K562 (cell line): ENCODE measurements at regions not wholly inside any gene's neighbourhood (a gene's known extent, or its start where the extent isn't known, plus 50 kb on each side); places are given as distances from the start of the nearest gene placed in this dataset.

Experiments
- ARID4B ChIP-seq: sonication (generic); formaldehyde crosslinking; IDR thresholded peaks from 2 replicates; pipeline ENCODE4 v1.8.0; 2022; ENCODE audit warnings: mild to moderate bottlenecking, missing genetic modification reagents
- ATF3 ChIP-seq, 2 experiments: fragments of 450-650 bp in 1 of 2; sonication (generic) in 1 of 2; formaldehyde crosslinking in 1 of 2; IDR thresholded peaks in 1 of 2; conservative IDR thresholded peaks in 1 of 2; 2 replicates each; pipeline versions ENCODE4 v1.6.1 to v1.8.1; 2016 to 2023; ENCODE audit warnings: mild to moderate bottlenecking in 2 of 2, moderate library complexity in 2 of 2, inconsistent platforms in 1 of 2, missing genetic modification reagents in 1 of 2
- BCL6 ChIP-seq: fragments of 250-450 bp; sonication (Bioruptor Pico); IDR thresholded peaks from 2 replicates; pipeline ENCODE4 v1.4.0; 2020
- BHLHE40 ChIP-seq: IDR thresholded peaks from 2 replicates; pipeline ENCODE4 v1.6.1; 2011; ENCODE audit warnings: low read length, improper control_type of control experiment
- CEBPB ChIP-seq: fragments of 450-650 bp; IDR thresholded peaks from 2 replicates; pipeline ENCODE4 v1.6.1; 2016; ENCODE audit warnings: missing genetic modification characterization, missing compliant biosample characterization
- CHAMP1 ChIP-seq: fragments of 450-650 bp; IDR thresholded peaks from 2 replicates; pipeline ENCODE4 v1.6.1; 2016; ENCODE audit warnings: mild to moderate bottlenecking
- ETS2 ChIP-seq: IDR thresholded peaks from 2 replicates; pipeline ENCODE4 v1.6.1; 2016; ENCODE audit warnings: borderline replicate concordance, missing genetic modification characterization, mild to moderate bottlenecking, moderate library complexity, missing compliant biosample characterization; ENCODE audit not compliant: poor library complexity, severe bottlenecking
- HNRNPH1 ChIP-seq: fragments of 200-400 bp; formaldehyde crosslinking; optimal IDR thresholded peaks from 2 replicates; pipeline ENCODE3; 2017; ENCODE audit warnings: low read depth, mild to moderate bottlenecking, low read length, moderate library complexity
- JUND ChIP-seq, 2 experiments: IDR thresholded peaks; 2 replicates in 1 of 2; 3 replicates in 1 of 2; pipeline ENCODE4 v1.6.1; 2011; ENCODE audit warnings: borderline replicate concordance in 2 of 2, low read depth in 2 of 2, low read length in 2 of 2, improper control_type of control experiment in 1 of 2, missing biosample characterization in 1 of 2, missing genetic modification characterization in 1 of 2, missing genetic modification reagents in 1 of 2
- MAFF ChIP-seq: IDR thresholded peaks from 2 replicates; pipeline ENCODE4 v1.6.1; 2012; ENCODE audit warnings: low read length, improper control_type of control experiment
- NR2C2 ChIP-seq, 2 experiments: fragments of 200-800 bp in 1 of 2; sonication (Bioruptor generic) in 1 of 2; sonication (generic) in 1 of 2; formaldehyde crosslinking in 1 of 2; IDR thresholded peaks; 2 replicates each; pipeline versions ENCODE4 v1.6.1 to v1.8.0; 2016 to 2022; ENCODE audit warnings: mild to moderate bottlenecking in 1 of 2, missing compliant biosample characterization in 1 of 2, missing genetic modification characterization in 1 of 2, missing genetic modification reagents in 1 of 2
- PHB2 ChIP-seq: fragments of 450-650 bp; IDR thresholded peaks from 2 replicates; pipeline ENCODE4 v1.6.1; 2017; ENCODE audit warnings: low read depth
- PKNOX1 ChIP-seq: fragments of 450-650 bp; IDR thresholded peaks from 2 replicates; pipeline ENCODE4 v1.6.1; 2016
- RAD51 ChIP-seq: fragments of 450-650 bp; IDR thresholded peaks from 2 replicates; pipeline ENCODE4 v1.7.1; 2016; ENCODE audit warnings: low read depth, mild to moderate bottlenecking, borderline replicate concordance
- RBM17 ChIP-seq: fragments of 200-400 bp; formaldehyde crosslinking; IDR thresholded peaks from 2 replicates; pipeline ENCODE4 v1.6.1; 2017; ENCODE audit warnings: low read depth, mild to moderate bottlenecking, low read length, borderline replicate concordance
- TAF15 ChIP-seq: fragments of 200-400 bp; formaldehyde crosslinking; IDR thresholded peaks from 2 replicates; pipeline ENCODE4 v1.6.1; 2017; ENCODE audit warnings: mild to moderate bottlenecking, low read depth, low read length, moderate library complexity
- TEAD2 ChIP-seq: fragments of 450-650 bp; IDR thresholded peaks from 2 replicates; pipeline ENCODE4 v1.6.1; 2016; ENCODE audit warnings: missing genetic modification characterization, control low read depth, missing compliant biosample characterization
- ZNF354B ChIP-seq: fragments of 250-450 bp; sonication (Bioruptor Pico); IDR thresholded peaks from 2 replicates; pipeline ENCODE4 v1.4.0; 2020

- TF ChIP-seq CEBPB (tag) (no peak), NR2C2 (CRISPR knock-in tag; IDR thresholded peaks at IDR 0.05) (no peak), NR2C2 (tag; IDR thresholded peaks at IDR 0.05) (0 out of 2 replicates have a peak, but pooled peaks have one; percentile 15), TAF15 (no peak), TEAD2 (no peak), CHAMP1 (no peak), HNRNPH1 (no peak), RAD51 (no peak), RBM17 (no peak), PHB2 (no peak), MAFF (no peak), ARID4B (CRISPR knock-in tag) (no peak), BCL6 (CRISPR knock-in tag) (no peak), JUND (IDR thresholded peaks at IDR 0.05; ENCODE audit: borderline replicate concordance, low read depth, low read length) (no peak), JUND (tag; IDR thresholded peaks at IDR 0.05; ENCODE audit: borderline replicate concordance, low read depth, low read length) (0 out of 3 replicates have a peak, but pooled peaks have one; percentile 33), ZNF354B (CRISPR knock-in tag) (no peak), BHLHE40 (peak; percentile 57; the same call in 1 of the 2 replicates), ATF3 (IDR thresholded peaks at IDR 0.05) (peak; percentile 41; the same call in 1 of the 2 replicates), ATF3 (CRISPR knock-in tag; conservative IDR thresholded peaks at IDR 0.05) (no peak), PKNOX1 (0 out of 2 replicates have a peak, but pooled peaks have one; percentile 17), ETS2 (tag) (no peak)
Observed at GRCh38 chr21:43287111-43287760, 118.4 kb downstream of the CRYAA start (continued).
